H9 (cell line): ENCODE measurements at regions not wholly inside any gene's neighbourhood (a gene's known extent, or its start where the extent isn't known, plus 50 kb on each side); places are given as distances from the start of the nearest gene placed in this dataset.

ENCODE experiments used
- DNase-seq: peaks from one replicate; pipeline ENCODE4 v3.0.0-alpha.2; 2017
- H2AFZ ChIP-seq: one replicate; pipeline ENCODE4 v1.6.1; 2013; ENCODE audit warnings: mild to moderate bottlenecking, low read length, control low read depth, moderate library complexity
- H2AK5ac ChIP-seq: 2 replicates; pipeline ENCODE4 v1.6.1; 2013; ENCODE audit warnings: low read length, control low read depth, mixed read lengths; ENCODE audit not compliant: insufficient read length
- H2BK120ac ChIP-seq: one replicate; pipeline ENCODE4 v1.6.1; 2013; ENCODE audit warnings: low read depth, mild to moderate bottlenecking, low read length, control low read depth, inconsistent platforms; ENCODE audit not compliant: poor library complexity, severe bottlenecking
- H2BK12ac ChIP-seq: 2 replicates; pipeline ENCODE4 v1.6.1; 2013; ENCODE audit warnings: low read length, control low read depth, mixed read lengths, low read depth; ENCODE audit not compliant: insufficient read length
- H2BK15ac ChIP-seq: 2 replicates; pipeline ENCODE4 v1.6.1; 2013; ENCODE audit warnings: low read depth, low read length, control low read depth
- H2BK20ac ChIP-seq: one replicate; pipeline ENCODE4 v1.6.1; 2013; ENCODE audit warnings: low read depth, mild to moderate bottlenecking, low read length, control low read depth, inconsistent platforms; ENCODE audit not compliant: poor library complexity, severe bottlenecking
- H2BK5ac ChIP-seq: 2 replicates; pipeline ENCODE4 v1.6.1; 2013; ENCODE audit warnings: low read length, control low read depth, mixed read lengths; ENCODE audit not compliant: insufficient read length
- H3K14ac ChIP-seq: 2 replicates; pipeline ENCODE4 v1.6.1; 2013; ENCODE audit warnings: low read length, control low read depth; ENCODE audit not compliant: insufficient read depth
- H3K18ac ChIP-seq: 2 replicates; pipeline ENCODE4 v1.6.1; 2013; ENCODE audit warnings: low read depth, mild to moderate bottlenecking, mixed read lengths, low read length, control low read depth; ENCODE audit not compliant: insufficient read length
- H3K23ac ChIP-seq: 2 replicates; pipeline ENCODE4 v1.6.1; 2013; ENCODE audit warnings: low read length, control low read depth, mixed read lengths, low read depth; ENCODE audit not compliant: insufficient read length
- H3K23me2 ChIP-seq: 2 replicates; pipeline ENCODE4 v1.6.1; 2013; ENCODE audit warnings: low read depth, mild to moderate bottlenecking, mixed read lengths, low read length, control low read depth; ENCODE audit not compliant: insufficient read length, poor library complexity, severe bottlenecking
- H3K27ac ChIP-seq: 2 replicates; pipeline ENCODE4 v1.5.1; 2013; ENCODE audit warnings: low read length, control low read depth, mixed read lengths, low read depth; ENCODE audit not compliant: insufficient read length
- H3K27me3 ChIP-seq: 2 replicates; pipeline ENCODE4 v1.6.1; 2013; ENCODE audit warnings: low read length, control low read depth, inconsistent platforms; ENCODE audit not compliant: insufficient read depth
- H3K4ac ChIP-seq: 2 replicates; pipeline ENCODE4 v1.6.1; 2013; ENCODE audit warnings: low read depth, mild to moderate bottlenecking, control low read depth, inconsistent platforms, low read length, moderate library complexity
- H3K4me1 ChIP-seq: 2 replicates; pipeline ENCODE4 v1.6.1; 2013; ENCODE audit warnings: low read length, control low read depth, inconsistent platforms; ENCODE audit not compliant: insufficient read depth
- H3K4me2 ChIP-seq: 2 replicates; pipeline ENCODE4 v1.6.1; 2013; ENCODE audit warnings: low read length, control low read depth, mixed read lengths; ENCODE audit not compliant: insufficient read length, insufficient read depth
- H3K56ac ChIP-seq: 2 replicates; pipeline ENCODE4 v1.6.1; 2013; ENCODE audit warnings: low read depth, mild to moderate bottlenecking, mixed read lengths, low read length, control low read depth; ENCODE audit not compliant: insufficient read length
- H3K79me1 ChIP-seq: 2 replicates; pipeline ENCODE4 v1.6.1; 2013; ENCODE audit warnings: low read depth, mild to moderate bottlenecking, moderate library complexity, low read length, control low read depth, inconsistent platforms; ENCODE audit not compliant: insufficient read depth, poor library complexity, severe bottlenecking
- H3K79me2 ChIP-seq: 2 replicates; pipeline ENCODE4 v1.6.1; 2013; ENCODE audit warnings: low read length, control low read depth, inconsistent platforms; ENCODE audit not compliant: insufficient read depth
- H3K9ac ChIP-seq: 2 replicates; pipeline ENCODE4 v1.6.1; 2013; ENCODE audit warnings: low read length, control low read depth, mixed read lengths; ENCODE audit not compliant: insufficient read length; ENCODE audit errors: extremely low read depth
- H3K9me3 ChIP-seq: one replicate; pipeline ENCODE4 v1.6.1; 2013; ENCODE audit warnings: low read depth, low read length, inconsistent platforms; ENCODE audit not compliant: control insufficient read depth
- H3T11ph ChIP-seq: one replicate; pipeline ENCODE4 v1.6.1; 2013; ENCODE audit warnings: mild to moderate bottlenecking, low read length, control low read depth, inconsistent platforms
- H4K20me1 ChIP-seq: one replicate; pipeline ENCODE4 v1.6.1; 2013; ENCODE audit not compliant: control insufficient read depth, insufficient read length, insufficient read depth
- H4K5ac ChIP-seq: 2 replicates; pipeline ENCODE4 v1.6.1; 2013; ENCODE audit warnings: low read depth, mild to moderate bottlenecking, mixed read lengths, low read length, control low read depth; ENCODE audit not compliant: insufficient read length
- H4K8ac ChIP-seq: replicated peaks from 2 replicates; pipeline ENCODE4 v1.6.1; 2013; ENCODE audit warnings: low read length, control low read depth, mixed read lengths, low read depth; ENCODE audit not compliant: insufficient read length
- H4K91ac ChIP-seq: 2 replicates; pipeline ENCODE4 v1.6.1; 2013; ENCODE audit warnings: low read depth, mild to moderate bottlenecking, moderate library complexity, mixed read lengths, low read length, control low read depth; ENCODE audit not compliant: insufficient read length
- H3K27ac Mint-ChIP-seq, 3 experiments: 2 replicates in 2 of 3; 3 replicates in 1 of 3; pipeline ENCODE4 v1.8.0; 2020 to 2021; ENCODE audit warnings: mixed read lengths in 3 of 3, mild to moderate bottlenecking in 1 of 3, moderate library complexity in 1 of 3
- H3K27me3 Mint-ChIP-seq: 2 replicates; pipeline ENCODE4 v1.8.0; 2021; ENCODE audit warnings: low read depth, mild to moderate bottlenecking, moderate library complexity, mixed read lengths
- H3K36me3 Mint-ChIP-seq, 3 experiments: 2 replicates in 2 of 3; 3 replicates in 1 of 3; pipeline ENCODE4 v1.8.0; 2020 to 2021; ENCODE audit warnings: low read depth in 3 of 3, mixed read lengths in 3 of 3; ENCODE audit not compliant: insufficient read depth in 1 of 3
- H3K4me1 Mint-ChIP-seq, 2 experiments: 2 replicates each; pipeline ENCODE4 v1.8.0; 2020; ENCODE audit warnings: mixed read lengths in 2 of 2
- H3K4me3 Mint-ChIP-seq, 2 experiments: 2 replicates in 1 of 2; 3 replicates in 1 of 2; pipeline ENCODE4 v1.8.0; 2020 to 2021; ENCODE audit warnings: mild to moderate bottlenecking in 2 of 2, mixed read lengths in 2 of 2, moderate library complexity in 1 of 2
- H3K9me3 Mint-ChIP-seq, 2 experiments: 2 replicates in 1 of 2; 3 replicates in 1 of 2; pipeline ENCODE4 v1.8.0; 2020; ENCODE audit warnings: mild to moderate bottlenecking in 2 of 2, mixed read lengths in 2 of 2, moderate library complexity in 1 of 2
- WGBS: extraction: QIAGEN DNeasy Blood & Tissue Kit; methylation state at CpG from one replicate; pipeline ENCODE4 v1.1.7; 2013; ENCODE audit warnings: missing lambda C conversion rate, low lambda C conversion rate, mixed read lengths; ENCODE audit not compliant: insufficient read length; ENCODE audit errors: extremely low coverage; 5-methylcytosine and 5-hydroxymethylcytosine counted together
- TF ChIP-seq, protein P1 (sequence below): fragments of 200-600 bp; sonication (generic); conservative IDR thresholded peaks from 3 replicates; pipeline ENCODE4 v1.8.0; 2021; ENCODE audit warnings: antibody characterized with exemption, mild to moderate bottlenecking

GRCh38 chr10:44713307-44713706 is 197.8 kb upstream of the TMEM72 start:
- Mint-ChIP-seq H3K4me1 (no peaks in the 10 kb centered on the region), H3K4me3 (no peak overlapping the region), H3K9me3 (no peaks in the 10 kb centered on the region), H3K27me3 (no peaks in the 10 kb centered on the region), H3K36me3 (no peaks in the 10 kb centered on the region), H3K27ac (no peak overlapping the region)
- no peak overlapping the region for H3K9ac ChIP-seq
- no peaks in the 10 kb centered on the region for H3K9me3 ChIP-seq
- H4K91ac ChIP-seq, result no peak overlapping the region
- H3K27me3 ChIP-seq, result no peaks in the 10 kb centered on the region
- no peak overlapping the region for H2BK15ac ChIP-seq
- H3K79me1 ChIP-seq, result no peaks in the 10 kb centered on the region
- no CpG with 5 or more reads among the region's 4 CpGs for WGBS
- H3K23me2 ChIP-seq, result no peaks in the 10 kb centered on the region
- H4K5ac ChIP-seq, result no peak overlapping the region
- H2BK120ac ChIP-seq, result no peak overlapping the region
- no peak for DNase-seq
- H2AFZ ChIP-seq, result no peak overlapping the region
- TF ChIP-seq, protein P1, sequence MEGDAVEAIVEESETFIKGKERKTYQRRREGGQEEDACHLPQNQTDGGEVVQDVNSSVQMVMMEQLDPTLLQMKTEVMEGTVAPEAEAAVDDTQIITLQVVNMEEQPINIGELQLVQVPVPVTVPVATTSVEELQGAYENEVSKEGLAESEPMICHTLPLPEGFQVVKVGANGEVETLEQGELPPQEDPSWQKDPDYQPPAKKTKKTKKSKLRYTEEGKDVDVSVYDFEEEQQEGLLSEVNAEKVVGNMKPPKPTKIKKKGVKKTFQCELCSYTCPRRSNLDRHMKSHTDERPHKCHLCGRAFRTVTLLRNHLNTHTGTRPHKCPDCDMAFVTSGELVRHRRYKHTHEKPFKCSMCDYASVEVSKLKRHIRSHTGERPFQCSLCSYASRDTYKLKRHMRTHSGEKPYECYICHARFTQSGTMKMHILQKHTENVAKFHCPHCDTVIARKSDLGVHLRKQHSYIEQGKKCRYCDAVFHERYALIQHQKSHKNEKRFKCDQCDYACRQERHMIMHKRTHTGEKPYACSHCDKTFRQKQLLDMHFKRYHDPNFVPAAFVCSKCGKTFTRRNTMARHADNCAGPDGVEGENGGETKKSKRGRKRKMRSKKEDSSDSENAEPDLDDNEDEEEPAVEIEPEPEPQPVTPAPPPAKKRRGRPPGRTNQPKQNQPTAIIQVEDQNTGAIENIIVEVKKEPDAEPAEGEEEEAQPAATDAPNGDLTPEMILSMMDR, result no peak
- no peaks in the 10 kb centered on the region for H3K4me1 ChIP-seq
- no peak overlapping the region for H3K27ac ChIP-seq
- no peak overlapping the region for H3K18ac ChIP-seq
- H2BK5ac ChIP-seq, result no peak overlapping the region
- no peaks in the 10 kb centered on the region for H3K79me2 ChIP-seq
- no peak overlapping the region for H2BK12ac ChIP-seq
- no peaks in the 10 kb centered on the region for H4K20me1 ChIP-seq
- H3K4ac ChIP-seq, result no peak overlapping the region
- H2AK5ac ChIP-seq, result no peak overlapping the region
- H3K4me2 ChIP-seq, result no peak overlapping the region
- no peak overlapping the region for H2BK20ac ChIP-seq
- H4K8ac ChIP-seq, result no peak overlapping the region
- H3K23ac ChIP-seq, result no peak overlapping the region
- no peak overlapping the region for H3K56ac ChIP-seq
- no peak overlapping the region for H3T11ph ChIP-seq
- no peak overlapping the region for H3K14ac ChIP-seq
